ENCODE measurements at regions not wholly inside any gene's neighbourhood (a gene's known extent, or its start where the extent isn't known, plus 50 kb on each side); places are given as distances from the start of the nearest gene placed in this dataset.

GRCh38 chr16:48836636-48837035 is 226.7 kb upstream of the N4BP1 start:
- no peak for DNase-seq (ENCODE audit: low spot score)

GRCh38 chr16:48836067-48836466 is 226.1 kb upstream of the N4BP1 start:
- TF ChIP-seq, protein P1, sequence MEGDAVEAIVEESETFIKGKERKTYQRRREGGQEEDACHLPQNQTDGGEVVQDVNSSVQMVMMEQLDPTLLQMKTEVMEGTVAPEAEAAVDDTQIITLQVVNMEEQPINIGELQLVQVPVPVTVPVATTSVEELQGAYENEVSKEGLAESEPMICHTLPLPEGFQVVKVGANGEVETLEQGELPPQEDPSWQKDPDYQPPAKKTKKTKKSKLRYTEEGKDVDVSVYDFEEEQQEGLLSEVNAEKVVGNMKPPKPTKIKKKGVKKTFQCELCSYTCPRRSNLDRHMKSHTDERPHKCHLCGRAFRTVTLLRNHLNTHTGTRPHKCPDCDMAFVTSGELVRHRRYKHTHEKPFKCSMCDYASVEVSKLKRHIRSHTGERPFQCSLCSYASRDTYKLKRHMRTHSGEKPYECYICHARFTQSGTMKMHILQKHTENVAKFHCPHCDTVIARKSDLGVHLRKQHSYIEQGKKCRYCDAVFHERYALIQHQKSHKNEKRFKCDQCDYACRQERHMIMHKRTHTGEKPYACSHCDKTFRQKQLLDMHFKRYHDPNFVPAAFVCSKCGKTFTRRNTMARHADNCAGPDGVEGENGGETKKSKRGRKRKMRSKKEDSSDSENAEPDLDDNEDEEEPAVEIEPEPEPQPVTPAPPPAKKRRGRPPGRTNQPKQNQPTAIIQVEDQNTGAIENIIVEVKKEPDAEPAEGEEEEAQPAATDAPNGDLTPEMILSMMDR (IDR thresholded peaks at IDR 0.05; ENCODE audit: extremely low read depth, missing control alignments) = no peak
- DNase-seq (ENCODE audit: low spot score) = no peak

More at GRCh38 chr16:48836636-48837035, 226.7 kb upstream of the N4BP1 start:
- TF ChIP-seq, protein P1 (IDR thresholded peaks at IDR 0.05; ENCODE audit: extremely low read depth, missing control alignments) = no peak

- no peak for DNase-seq (ENCODE audit: low spot score)
- TF ChIP-seq, protein P1 (IDR thresholded peaks at IDR 0.05; ENCODE audit: extremely low read depth, missing control alignments) = no peak
These were observed 224.6 kb upstream of the N4BP1 start for GRCh38 chr16:48834576-48834975.

DNA sequence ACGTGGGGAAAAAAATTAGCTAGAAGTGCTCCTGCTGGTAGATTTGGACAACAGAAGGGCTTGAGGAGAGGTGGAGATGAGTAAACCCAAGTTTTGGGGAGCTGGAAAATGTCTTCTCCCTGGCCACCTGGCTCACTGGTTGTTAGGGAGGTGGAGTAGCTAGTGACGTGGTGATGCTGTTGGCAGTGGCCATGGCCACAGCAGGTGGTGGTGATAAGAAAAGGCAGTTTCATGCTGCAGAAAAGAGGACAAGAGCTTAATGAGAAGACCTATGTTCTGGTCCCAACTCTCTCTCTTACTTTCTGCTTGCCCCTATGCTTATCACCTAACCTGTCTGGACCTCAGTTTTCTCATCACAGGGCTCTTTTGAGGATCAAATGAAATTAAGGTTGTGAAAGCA is 223.5 kb upstream of the N4BP1 start:
- DNase-seq (ENCODE audit: low spot score) = no peak
- TF ChIP-seq, protein P1 (IDR thresholded peaks at IDR 0.05; ENCODE audit: extremely low read depth, missing control alignments) = no peak

DNA sequence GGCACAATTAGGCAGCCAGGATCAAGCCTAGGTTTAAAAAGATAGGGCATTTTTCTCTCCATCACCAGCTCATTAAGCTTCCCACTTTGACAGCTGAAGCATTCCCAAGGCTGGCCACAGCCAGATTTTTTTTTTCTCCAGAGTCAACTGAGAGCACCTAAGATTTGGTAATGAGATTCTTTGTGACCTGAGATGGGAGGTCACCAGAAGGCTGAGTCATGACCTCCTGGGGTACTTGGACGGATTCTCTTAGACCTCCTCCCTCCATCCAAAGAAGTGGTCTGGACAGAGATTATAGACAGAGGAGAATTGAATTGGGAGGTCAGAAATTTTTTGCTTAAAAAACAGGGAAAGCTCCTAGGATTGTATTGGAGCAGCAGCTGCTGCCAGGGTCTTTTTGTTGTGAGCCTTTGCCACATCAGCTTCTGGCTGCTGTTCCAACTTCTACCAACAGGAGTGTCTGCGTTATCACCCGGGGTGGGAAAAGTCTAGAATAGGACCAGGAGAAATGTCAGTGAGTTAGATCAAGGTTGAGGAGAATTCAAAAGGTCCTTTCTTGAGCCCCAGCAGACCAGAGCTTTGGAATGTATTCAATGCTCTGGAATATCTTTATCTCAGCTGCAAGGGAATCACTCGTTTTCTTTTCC is 221.2 kb upstream of the N4BP1 start:
- DNase-seq (ENCODE audit: low spot score) = no peak
- TF ChIP-seq, protein P1 (IDR thresholded peaks at IDR 0.05; ENCODE audit: extremely low read depth, missing control alignments) = no peak

DNA sequence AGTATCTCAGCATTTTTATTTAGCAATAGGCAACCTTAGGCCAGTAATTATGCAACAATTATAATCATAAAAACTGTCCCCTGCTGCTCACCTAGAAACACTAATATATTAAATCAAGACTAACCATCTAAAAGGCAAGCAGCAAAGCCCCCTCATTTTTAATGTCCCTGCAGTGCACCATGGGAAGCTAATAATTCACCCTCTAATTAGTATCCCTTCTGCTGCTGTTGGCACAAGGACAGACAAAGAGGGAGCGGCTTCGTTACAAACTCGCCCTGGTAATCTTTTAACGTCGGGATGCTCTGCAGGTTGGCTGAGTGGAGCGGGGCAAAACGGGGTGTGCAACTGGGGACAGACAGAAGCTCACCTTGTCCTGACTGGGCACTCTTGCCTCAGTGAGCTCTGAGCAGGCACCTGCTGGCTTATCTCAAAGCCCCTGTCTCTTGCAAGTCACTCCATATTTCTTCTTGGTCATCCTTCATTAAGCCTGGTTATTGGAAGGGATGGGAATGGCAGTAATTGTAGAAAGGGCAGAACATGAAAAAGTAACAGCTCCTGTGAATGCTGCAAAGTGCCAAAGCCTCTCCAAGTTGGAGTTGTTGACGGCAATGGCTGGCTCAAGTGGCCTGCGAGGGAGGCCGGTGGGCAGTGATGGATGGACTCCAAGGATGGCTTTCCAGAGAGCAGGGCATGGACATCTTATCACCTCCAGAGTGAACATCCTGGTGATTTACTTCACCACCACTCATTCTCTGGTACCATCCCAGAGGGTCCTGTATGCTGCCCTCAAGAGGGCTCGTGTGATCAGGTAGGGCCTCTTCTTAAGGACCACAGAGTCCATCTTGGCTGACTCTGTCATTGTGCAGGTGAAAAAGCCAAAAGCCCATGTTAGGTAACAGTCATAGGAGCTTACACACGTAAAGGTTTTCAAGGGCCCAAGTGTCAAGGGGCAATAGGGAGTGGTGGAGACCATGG is 219.6 kb upstream of the N4BP1 start:
- no peak for DNase-seq (ENCODE audit: low spot score)

More for the DNA sequence above, 219.6 kb upstream of the N4BP1 start:
- TF ChIP-seq, protein P1 (IDR thresholded peaks at IDR 0.05; ENCODE audit: extremely low read depth, missing control alignments) = no peak
